ENCODE measurements at regions not wholly inside any gene's neighbourhood (a gene's known extent, or its start where the extent isn't known, plus 50 kb on each side); places are given as distances from the start of the nearest gene placed in this dataset.

DNA sequence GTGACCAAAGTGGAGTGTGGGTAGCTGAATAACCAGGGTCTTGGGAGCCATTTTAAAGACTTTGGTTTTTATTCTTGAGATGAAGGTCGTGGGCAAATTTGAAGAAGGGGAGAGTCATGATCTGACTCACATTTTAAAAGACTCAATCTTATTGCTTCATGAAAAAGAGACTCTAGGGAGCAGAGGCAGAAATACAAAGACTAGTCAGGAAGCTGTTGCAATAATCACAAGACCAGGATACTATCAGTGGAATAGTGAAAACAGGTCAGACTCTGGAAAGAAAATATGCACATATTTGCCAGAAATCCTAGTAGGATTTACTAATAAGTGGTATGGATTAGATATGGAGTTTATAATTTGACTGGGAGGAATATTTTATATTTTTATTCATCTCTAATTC lies 448.4 kb downstream of the RAPGEF2 start:
- H3K4me3 ChIP-seq (ENCODE audit: control insufficient read depth in 2 of 3, extremely low read depth in 1 of 3, insufficient read depth in 2 of 3, low read depth in 1 of 3, low read length in 3 of 3): no peak overlapping the region
- peaks cover 5% of the 10 kb centered on the region for H3K4me1 ChIP-seq (ENCODE audit: control insufficient read depth, extremely low read depth, insufficient read depth, low read length)
- FAIRE-seq: no peak
- H3K4me2 ChIP-seq (ENCODE audit: control insufficient read depth, extremely low read depth, insufficient read depth, low read depth, low read length): no peak overlapping the region
- H4K20me1 ChIP-seq (ENCODE audit: control insufficient read depth, extremely low read depth, insufficient read depth, low read length): no peaks in the 10 kb centered on the region
- no peaks in the 10 kb centered on the region for H3K79me2 ChIP-seq (ENCODE audit: control insufficient read depth, insufficient read depth, low read length)
- no peaks in the 10 kb centered on the region for H3K36me3 ChIP-seq (ENCODE audit: control insufficient read depth in 2 of 2, extremely low read depth in 1 of 2, insufficient read depth in 2 of 2, low read length in 2 of 2)
- H3K9me1 ChIP-seq (ENCODE audit: control insufficient read depth, extremely low read depth, insufficient read depth, low read length): no peaks in the 10 kb centered on the region
- H3K9ac ChIP-seq (ENCODE audit: control insufficient read depth, extremely low read depth, insufficient read depth, low read length): no peak overlapping the region
- TF ChIP-seq CTCF (optimal IDR thresholded peaks at IDR 0.05 in 1 of 3, IDR thresholded peaks at IDR 0.05 in 1 of 3, conservative IDR thresholded peaks at IDR 0.05 in 1 of 3; ENCODE audit: extremely low read depth in 1 of 3, insufficient read depth in 2 of 3, low read length in 3 of 3) (no peak), EZH2 (IDR thresholded peaks at IDR 0.05; ENCODE audit: low read length) (no peak)
- dilution Hi-C loops (cut with MboI; ENCODE audit: extremely low pct_ligation_motif_present, low sequenced_read_pairs): no loop called here
- DNase-seq (ENCODE audit: low read depth, low spot score): no peak
- no peaks in the 10 kb centered on the region for H3K9me3 ChIP-seq (ENCODE audit: control insufficient read depth, low read depth, low read length)
- no peak overlapping the region for H3K27ac ChIP-seq (ENCODE audit: control insufficient read depth, insufficient read depth, low read length)
- no peak overlapping the region for H2AFZ ChIP-seq (ENCODE audit: control insufficient read depth, low read length)
- H3K27me3 ChIP-seq (ENCODE audit: control insufficient read depth, extremely low read depth, insufficient read depth, low read length): no peaks in the 10 kb centered on the region

DNA sequence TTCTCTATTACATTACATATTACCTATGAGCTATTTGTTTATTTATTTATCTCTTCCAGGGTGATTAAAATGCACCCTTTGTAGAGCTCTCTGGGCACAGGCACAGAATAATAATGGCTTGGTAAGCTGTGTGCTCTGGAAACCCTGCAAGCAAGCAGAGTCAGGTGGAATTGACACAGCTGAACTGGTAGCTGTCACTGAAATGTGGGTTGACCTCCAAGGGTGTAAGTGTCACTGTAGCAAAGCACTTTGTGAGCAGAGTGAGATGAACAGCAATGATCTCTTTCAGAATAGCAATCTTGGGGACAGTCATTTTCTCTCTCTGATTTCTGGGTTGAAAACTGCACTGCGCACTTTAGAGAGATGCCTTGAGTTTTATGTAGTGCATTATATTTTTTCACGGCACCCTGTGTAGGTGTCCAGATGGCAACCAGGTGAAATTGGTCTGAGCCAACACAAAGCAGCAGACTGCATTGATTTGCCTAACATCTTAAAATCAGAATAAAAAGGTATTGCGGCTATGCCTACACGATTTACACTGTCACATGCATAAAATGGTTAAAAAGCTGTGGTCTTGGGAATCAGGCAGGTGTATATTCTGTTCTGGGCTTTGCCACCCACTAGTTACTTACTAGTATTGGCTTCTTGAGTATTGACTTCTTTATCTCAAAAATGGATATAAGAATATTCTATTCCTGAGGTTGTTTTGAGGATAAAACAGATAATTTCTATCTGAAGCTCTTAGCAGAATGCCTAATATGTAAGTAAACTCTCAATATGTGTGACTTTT lies 450.3 kb downstream of the RAPGEF2 start:
- FAIRE-seq (no peak), DNase-seq (ENCODE audit: low read depth, low spot score) (no peak)
- Histone ChIP-seq H3K4me3 (ENCODE audit: control insufficient read depth in 2 of 3, extremely low read depth in 1 of 3, insufficient read depth in 2 of 3, low read depth in 1 of 3, low read length in 3 of 3) (no peak overlapping the region), H3K4me1 (ENCODE audit: control insufficient read depth, extremely low read depth, insufficient read depth, low read length) (peaks cover 2% of the 10 kb centered on the region), H4K20me1 (ENCODE audit: control insufficient read depth, extremely low read depth, insufficient read depth, low read length) (no peaks in the 10 kb centered on the region), H3K27ac (ENCODE audit: control insufficient read depth, insufficient read depth, low read length) (no peak overlapping the region), H3K27me3 (ENCODE audit: control insufficient read depth, extremely low read depth, insufficient read depth, low read length) (no peaks in the 10 kb centered on the region), H3K79me2 (ENCODE audit: control insufficient read depth, insufficient read depth, low read length) (no peaks in the 10 kb centered on the region), H3K9ac (ENCODE audit: control insufficient read depth, extremely low read depth, insufficient read depth, low read length) (no peak overlapping the region), H2AFZ (ENCODE audit: control insufficient read depth, low read length) (no peak overlapping the region), H3K36me3 (ENCODE audit: control insufficient read depth in 2 of 2, extremely low read depth in 1 of 2, insufficient read depth in 2 of 2, low read length in 2 of 2) (no peaks in the 10 kb centered on the region), H3K9me3 (ENCODE audit: control insufficient read depth, low read depth, low read length) (no peaks in the 10 kb centered on the region), H3K4me2 (ENCODE audit: control insufficient read depth, extremely low read depth, insufficient read depth, low read depth, low read length) (no peak overlapping the region), H3K9me1 (ENCODE audit: control insufficient read depth, extremely low read depth, insufficient read depth, low read length) (no peaks in the 10 kb centered on the region)
- dilution Hi-C loops (cut with MboI; ENCODE audit: extremely low pct_ligation_motif_present, low sequenced_read_pairs): no loop called here
- no peak for TF ChIP-seq EZH2 (IDR thresholded peaks at IDR 0.05; ENCODE audit: low read length)
- TF ChIP-seq CTCF (optimal IDR thresholded peaks at IDR 0.05 in 1 of 3, IDR thresholded peaks at IDR 0.05 in 1 of 3, conservative IDR thresholded peaks at IDR 0.05 in 1 of 3; ENCODE audit: extremely low read depth in 1 of 3, insufficient read depth in 2 of 3, low read length in 3 of 3): no peak

Measured in keratinocyte (primary cell).